ENCODE measurements at regions not wholly inside any gene's neighbourhood (a gene's known extent, or its start where the extent isn't known, plus 50 kb on each side); places are given as distances from the start of the nearest gene placed in this dataset.

DNA sequence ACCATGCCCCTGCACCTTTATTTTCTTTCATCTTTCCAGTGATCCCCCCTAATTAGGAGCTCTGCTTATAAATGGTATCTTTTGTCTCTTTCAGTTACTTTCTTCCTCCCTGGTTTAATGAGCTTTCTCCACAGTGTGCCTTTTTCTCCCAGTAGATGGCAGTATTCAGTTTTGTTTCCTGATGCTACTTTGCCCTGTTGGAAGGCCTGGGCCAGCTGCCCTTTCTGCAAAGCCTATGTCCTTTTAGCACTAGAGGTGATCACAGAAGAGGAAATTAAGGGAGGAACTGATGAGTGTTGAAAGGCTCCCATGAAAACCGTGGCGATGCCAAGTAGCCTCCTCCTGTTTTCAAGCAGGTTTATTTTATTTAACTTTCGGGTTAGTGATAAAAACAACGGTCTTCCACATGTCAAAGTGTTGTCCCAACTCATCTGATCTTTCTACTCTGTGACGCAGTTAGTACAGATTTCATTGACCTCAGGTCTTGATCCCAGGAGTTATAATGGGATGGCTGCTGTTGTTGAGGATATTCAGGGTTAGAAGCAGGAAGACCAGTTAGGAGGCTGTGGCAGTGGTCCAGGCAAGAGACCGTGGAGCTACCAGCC is 184.2 kb upstream of the BMP2 start:
- 44 to 53% methylated on average over 3 to 5 of the region's 6 CpGs for WGBS, 2 experiments (ENCODE audit: insufficient coverage in 2 of 2)
- Histone ChIP-seq H3K9me3 (ENCODE audit: control insufficient read depth, low read length) (no peaks in the 10 kb centered on the region), H3K4me1 (ENCODE audit: control insufficient read depth, insufficient read depth, low read length, poor library complexity, severe bottlenecking) (no peaks in the 10 kb centered on the region), H3K27ac (ENCODE audit: low read depth, low read length, severe bottlenecking) (no peak overlapping the region), H3K36me3 (ENCODE audit: control insufficient read depth, insufficient read depth, low read length) (no peaks in the 10 kb centered on the region), H3K4me3 (ENCODE audit: extremely low read depth, insufficient read depth, low read length, poor library complexity, severe bottlenecking) (no peak overlapping the region)

DNA sequence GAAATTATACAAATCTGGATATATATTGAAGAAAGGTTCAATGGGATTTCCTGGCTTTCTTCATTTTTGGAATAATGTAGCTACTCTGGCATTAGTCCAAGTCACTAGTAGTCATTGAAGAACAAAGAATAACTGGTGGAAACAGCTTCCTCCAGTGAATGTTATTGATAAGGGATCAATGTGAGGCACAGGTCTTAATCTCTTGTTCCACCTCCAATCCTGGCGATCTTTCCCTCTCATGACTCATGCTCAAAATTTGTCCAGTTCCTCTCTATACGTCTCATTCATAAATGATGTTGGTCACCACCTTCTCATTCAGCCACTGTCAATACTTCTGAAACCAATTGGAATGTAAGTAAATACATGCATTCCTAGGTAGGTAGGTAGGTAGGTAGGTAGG is 185.0 kb upstream of the BMP2 start:
- WGBS, 2 experiments (ENCODE audit: insufficient coverage in 2 of 2) = no CpG with 5 or more reads among the region's 2 CpGs
- H3K4me3 ChIP-seq (ENCODE audit: extremely low read depth, insufficient read depth, low read length, poor library complexity, severe bottlenecking) = no peak overlapping the region
- H3K9me3 ChIP-seq (ENCODE audit: control insufficient read depth, low read length) = no peaks in the 10 kb centered on the region
- no peak overlapping the region for H3K27ac ChIP-seq (ENCODE audit: low read depth, low read length, severe bottlenecking)
- no peaks in the 10 kb centered on the region for H3K36me3 ChIP-seq (ENCODE audit: control insufficient read depth, insufficient read depth, low read length)
- H3K4me1 ChIP-seq (ENCODE audit: control insufficient read depth, insufficient read depth, low read length, poor library complexity, severe bottlenecking) = peaks cover 1% of the 10 kb centered on the region

DNA sequence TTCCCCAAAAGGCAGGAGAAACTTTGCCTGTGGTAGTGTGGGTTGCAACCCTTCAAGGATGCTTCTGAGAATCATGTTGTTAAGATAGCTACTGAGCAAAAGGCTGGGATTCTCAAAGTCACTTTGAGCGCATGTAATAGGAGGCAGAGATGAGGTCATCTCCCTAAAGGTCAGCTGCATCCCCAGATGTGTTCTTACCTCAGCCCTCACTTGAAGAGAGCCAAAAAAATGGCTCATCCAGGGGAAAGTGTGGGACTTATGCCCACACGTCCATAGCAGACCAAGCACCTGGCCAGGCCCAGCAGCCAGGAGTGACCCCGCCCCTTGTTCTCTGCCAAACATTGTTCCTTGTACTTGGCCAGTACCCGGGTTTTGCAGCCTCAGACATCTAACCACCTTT is 187.0 kb upstream of the BMP2 start:
- H3K27ac ChIP-seq (ENCODE audit: low read depth, low read length, severe bottlenecking) = no peak overlapping the region
- no peaks in the 10 kb centered on the region for H3K36me3 ChIP-seq (ENCODE audit: control insufficient read depth, insufficient read depth, low read length)
- no peak overlapping the region for H3K4me3 ChIP-seq (ENCODE audit: extremely low read depth, insufficient read depth, low read length, poor library complexity, severe bottlenecking)
- 50 to 79% methylated on average over 1 to 4 of the region's 4 CpGs for WGBS, 2 experiments (ENCODE audit: insufficient coverage in 2 of 2)
- no peaks in the 10 kb centered on the region for H3K9me3 ChIP-seq (ENCODE audit: control insufficient read depth, low read length)
- peaks cover 19% of the 10 kb centered on the region for H3K4me1 ChIP-seq (ENCODE audit: control insufficient read depth, insufficient read depth, low read length, poor library complexity, severe bottlenecking)

DNA sequence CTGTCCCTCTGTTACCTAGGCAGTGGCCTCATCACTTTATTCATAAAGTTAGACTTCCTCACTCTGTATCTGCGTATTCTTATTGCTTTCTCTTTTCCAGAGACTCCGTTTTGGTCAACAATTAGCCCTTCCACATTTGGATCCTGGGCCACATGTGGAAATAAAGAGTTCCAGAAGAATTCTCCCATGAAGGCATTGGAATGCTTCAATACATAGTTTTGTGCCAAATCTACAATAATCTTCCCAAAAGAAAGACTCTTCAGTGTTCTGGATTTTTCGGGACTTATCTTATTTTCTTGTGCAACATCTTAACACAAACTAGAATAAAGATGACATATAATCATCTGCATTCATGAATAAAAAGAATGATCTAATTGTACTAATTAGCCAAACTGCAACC is 187.7 kb upstream of the BMP2 start:
- peaks cover 22% of the 10 kb centered on the region for H3K4me1 ChIP-seq (ENCODE audit: control insufficient read depth, insufficient read depth, low read length, poor library complexity, severe bottlenecking)
- H3K36me3 ChIP-seq (ENCODE audit: control insufficient read depth, insufficient read depth, low read length) = no peaks in the 10 kb centered on the region
- no peak overlapping the region for H3K4me3 ChIP-seq (ENCODE audit: extremely low read depth, insufficient read depth, low read length, poor library complexity, severe bottlenecking)
- H3K27ac ChIP-seq (ENCODE audit: low read depth, low read length, severe bottlenecking) = no peak overlapping the region
- 90 to 100% methylated on average over 1 to 2 of the region's 3 CpGs for WGBS, 2 experiments (ENCODE audit: insufficient coverage in 2 of 2)
- H3K9me3 ChIP-seq (ENCODE audit: control insufficient read depth, low read length) = no peaks in the 10 kb centered on the region

DNA sequence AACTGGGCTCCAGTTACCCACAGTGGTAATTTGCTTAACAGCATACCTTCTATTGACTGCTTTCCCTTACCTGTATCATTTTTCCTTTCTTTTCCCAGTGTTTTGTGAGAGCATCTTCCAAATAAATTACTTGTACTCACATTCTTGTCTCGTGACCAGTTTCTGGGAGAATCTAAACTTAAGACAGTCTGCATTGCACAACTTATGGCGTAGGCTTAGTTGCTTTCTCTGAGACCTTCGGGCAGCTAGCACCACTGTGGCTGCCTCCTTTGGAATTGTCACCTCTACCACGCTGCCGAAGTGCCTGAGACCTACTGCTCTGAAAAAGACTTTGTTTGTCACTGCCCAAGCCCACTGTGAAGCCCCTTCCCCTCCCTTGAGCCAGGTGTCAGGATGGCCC is 188.1 kb upstream of the BMP2 start:
- 89% methylated on average over 4 to 5 of the region's 5 CpGs for WGBS, 2 experiments (ENCODE audit: insufficient coverage in 2 of 2)
- peaks cover 22% of the 10 kb centered on the region for H3K4me1 ChIP-seq (ENCODE audit: control insufficient read depth, insufficient read depth, low read length, poor library complexity, severe bottlenecking)

DNA sequence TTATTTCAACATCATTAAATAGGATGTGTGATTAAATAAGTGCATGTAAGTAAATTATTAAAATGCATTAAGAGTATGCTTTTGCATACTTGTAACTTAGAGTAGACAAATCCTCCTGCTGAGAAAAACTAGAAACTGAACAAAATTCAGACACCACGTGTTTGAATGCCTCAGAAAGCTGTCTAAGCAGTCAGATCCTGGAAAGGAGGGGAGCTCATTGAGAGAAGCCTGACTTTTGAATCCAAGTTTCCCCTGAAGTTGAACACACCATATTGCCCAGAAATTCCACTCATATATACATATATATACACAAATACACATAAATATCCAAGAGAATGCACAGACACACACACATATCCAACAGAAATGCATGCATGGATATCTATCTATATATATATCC is 190.0 kb upstream of the BMP2 start:
- no peak overlapping the region for H3K4me3 ChIP-seq (ENCODE audit: extremely low read depth, insufficient read depth, low read length, poor library complexity, severe bottlenecking)
- no peak overlapping the region for H3K27ac ChIP-seq (ENCODE audit: low read depth, low read length, severe bottlenecking)
- no peaks in the 10 kb centered on the region for H3K36me3 ChIP-seq (ENCODE audit: control insufficient read depth, insufficient read depth, low read length)
- WGBS, 2 experiments (ENCODE audit: insufficient coverage in 2 of 2) = 75% methylated on average over 1 of the region's 1 CpG; no CpG with 5 or more reads in 1 of the 2 experiments
- peaks cover 22% of the 10 kb centered on the region for H3K4me1 ChIP-seq (ENCODE audit: control insufficient read depth, insufficient read depth, low read length, poor library complexity, severe bottlenecking)
- no peaks in the 10 kb centered on the region for H3K9me3 ChIP-seq (ENCODE audit: control insufficient read depth, low read length)

More for the DNA sequence above, 188.1 kb upstream of the BMP2 start:
- Histone ChIP-seq H3K27ac (ENCODE audit: low read depth, low read length, severe bottlenecking) (no peak overlapping the region), H3K4me3 (ENCODE audit: extremely low read depth, insufficient read depth, low read length, poor library complexity, severe bottlenecking) (no peak overlapping the region), H3K9me3 (ENCODE audit: control insufficient read depth, low read length) (no peaks in the 10 kb centered on the region), H3K36me3 (ENCODE audit: control insufficient read depth, insufficient read depth, low read length) (no peaks in the 10 kb centered on the region)

DNA sequence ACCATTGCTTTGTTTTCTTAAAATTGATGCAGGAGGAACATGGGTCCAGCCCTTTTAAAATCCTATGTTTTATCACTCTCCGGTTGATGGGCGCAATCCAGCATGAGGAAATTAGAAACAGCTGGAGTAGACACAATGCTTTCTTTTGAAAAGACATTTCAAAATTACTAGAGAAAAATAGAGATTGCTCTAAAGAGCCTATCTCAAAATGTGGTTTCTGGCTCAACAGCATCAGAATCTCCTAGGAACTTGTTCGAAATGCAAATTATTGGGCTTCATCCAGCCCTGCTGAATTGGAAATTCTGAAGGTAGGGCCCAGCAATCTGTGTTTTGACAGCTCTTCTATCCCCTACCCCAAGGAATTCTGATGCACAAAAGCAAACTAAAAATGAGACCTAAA is 190.8 kb upstream of the BMP2 start:
- no peaks in the 10 kb centered on the region for H3K9me3 ChIP-seq (ENCODE audit: control insufficient read depth, low read length)
- 100% methylated on average over 1 of the region's 3 CpGs; no CpG with 5 or more reads in 1 of the 2 experiments for WGBS, 2 experiments (ENCODE audit: insufficient coverage in 2 of 2)
- no peak overlapping the region for H3K27ac ChIP-seq (ENCODE audit: low read depth, low read length, severe bottlenecking)
- peaks cover 22% of the 10 kb centered on the region for H3K4me1 ChIP-seq (ENCODE audit: control insufficient read depth, insufficient read depth, low read length, poor library complexity, severe bottlenecking)
- H3K36me3 ChIP-seq (ENCODE audit: control insufficient read depth, insufficient read depth, low read length) = no peaks in the 10 kb centered on the region
- no peak overlapping the region for H3K4me3 ChIP-seq (ENCODE audit: extremely low read depth, insufficient read depth, low read length, poor library complexity, severe bottlenecking)

DNA sequence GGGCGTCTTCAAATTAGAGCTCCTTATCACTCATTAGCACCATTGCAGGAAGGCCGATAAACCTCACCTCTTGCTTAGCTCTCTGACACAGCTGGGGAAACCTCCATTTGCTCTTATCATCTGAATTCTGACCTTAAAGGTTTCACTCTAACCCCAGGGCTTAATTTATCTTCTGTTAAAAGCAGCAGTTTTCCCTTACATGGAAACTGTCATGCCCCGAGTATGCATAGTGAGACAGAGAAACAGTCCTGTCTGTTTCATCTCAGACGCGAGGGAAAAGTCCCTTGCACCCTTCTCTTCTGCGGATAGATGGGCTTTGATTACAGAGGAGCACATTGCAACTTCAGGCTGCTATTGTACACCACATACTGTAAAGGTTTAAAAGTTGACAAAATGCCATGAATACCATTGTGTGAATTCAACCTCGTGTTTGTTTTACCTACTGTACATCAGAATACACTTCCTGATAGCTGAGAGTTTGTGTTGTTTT is 191.5 kb upstream of the BMP2 start:
- H3K4me3 ChIP-seq (ENCODE audit: extremely low read depth, insufficient read depth, low read length, poor library complexity, severe bottlenecking) = no peak overlapping the region
- no peaks in the 10 kb centered on the region for H3K9me3 ChIP-seq (ENCODE audit: control insufficient read depth, low read length)
- H3K36me3 ChIP-seq (ENCODE audit: control insufficient read depth, insufficient read depth, low read length) = no peaks in the 10 kb centered on the region
- peak overlapping the region; percentile 30 for H3K27ac ChIP-seq (ENCODE audit: low read depth, low read length, severe bottlenecking)
- peaks cover 22% of the 10 kb centered on the region for H3K4me1 ChIP-seq (ENCODE audit: control insufficient read depth, insufficient read depth, low read length, poor library complexity, severe bottlenecking)
- WGBS, 2 experiments (ENCODE audit: insufficient coverage in 2 of 2) = 37 to 43% methylated on average over 5 of the region's 7 CpGs

DNA sequence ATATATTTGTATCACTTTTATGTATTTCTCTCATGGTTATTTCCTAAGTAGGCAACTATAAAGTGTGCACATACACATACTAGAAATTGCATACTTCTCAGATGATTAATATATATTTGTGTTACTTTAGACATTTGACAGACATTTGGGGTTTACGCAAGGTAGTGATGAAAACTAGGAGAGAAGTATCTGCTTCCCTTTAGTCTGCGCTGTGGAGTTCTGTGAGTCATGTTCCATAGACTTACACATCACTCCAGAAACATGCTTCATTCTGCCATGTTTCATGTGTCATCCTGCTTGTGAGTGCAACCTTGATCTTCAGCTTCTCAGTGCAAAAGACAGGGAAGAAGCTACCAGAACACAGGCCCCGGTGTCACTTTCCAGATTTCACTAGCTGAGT is 200.7 kb upstream of the BMP2 start:
- H3K27ac ChIP-seq (ENCODE audit: low read depth, low read length, severe bottlenecking) = no peak overlapping the region
- no CpG with 5 or more reads among the region's 3 CpGs for WGBS, 2 experiments (ENCODE audit: insufficient coverage in 2 of 2)

DNA sequence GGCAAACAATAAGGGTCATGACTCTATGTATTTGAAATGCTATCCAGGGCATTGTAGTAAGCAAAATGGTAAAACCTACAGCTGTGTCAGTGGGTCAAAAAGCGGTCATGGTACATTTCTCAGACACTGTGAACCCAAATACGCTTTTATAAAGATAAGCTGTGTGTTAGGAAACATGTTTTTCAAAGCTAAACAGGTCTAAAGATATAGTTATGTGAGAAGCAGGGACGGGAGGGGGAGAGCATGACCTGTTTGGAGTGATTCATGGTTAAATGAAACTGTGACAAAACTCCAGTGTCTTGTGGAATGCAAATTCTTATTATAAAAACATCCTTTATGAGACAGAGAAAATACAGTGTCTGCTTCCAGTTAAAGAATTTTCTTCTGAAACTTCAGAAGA is 205.4 kb upstream of the BMP2 start:
- H3K4me1 ChIP-seq (ENCODE audit: control insufficient read depth, insufficient read depth, low read length, poor library complexity, severe bottlenecking) = peaks cover 5% of the 10 kb centered on the region
- H3K27ac ChIP-seq (ENCODE audit: low read depth, low read length, severe bottlenecking) = no peak overlapping the region
- no peak overlapping the region for H3K4me3 ChIP-seq (ENCODE audit: extremely low read depth, insufficient read depth, low read length, poor library complexity, severe bottlenecking)
- whole genome bisulfite sequencing, 2 experiments (ENCODE audit: insufficient coverage in 2 of 2) = 94 to 100% methylated on average over 2 of the region's 3 CpGs
- H3K36me3 ChIP-seq (ENCODE audit: control insufficient read depth, insufficient read depth, low read length) = no peaks in the 10 kb centered on the region
- H3K9me3 ChIP-seq (ENCODE audit: control insufficient read depth, low read length) = no peaks in the 10 kb centered on the region

More for the DNA sequence above, 200.7 kb upstream of the BMP2 start:
- no peak overlapping the region for H3K4me3 ChIP-seq (ENCODE audit: extremely low read depth, insufficient read depth, low read length, poor library complexity, severe bottlenecking)
- no peaks in the 10 kb centered on the region for H3K36me3 ChIP-seq (ENCODE audit: control insufficient read depth, insufficient read depth, low read length)
- H3K4me1 ChIP-seq (ENCODE audit: control insufficient read depth, insufficient read depth, low read length, poor library complexity, severe bottlenecking) = peaks cover 5% of the 10 kb centered on the region
- no peaks in the 10 kb centered on the region for H3K9me3 ChIP-seq (ENCODE audit: control insufficient read depth, low read length)

DNA sequence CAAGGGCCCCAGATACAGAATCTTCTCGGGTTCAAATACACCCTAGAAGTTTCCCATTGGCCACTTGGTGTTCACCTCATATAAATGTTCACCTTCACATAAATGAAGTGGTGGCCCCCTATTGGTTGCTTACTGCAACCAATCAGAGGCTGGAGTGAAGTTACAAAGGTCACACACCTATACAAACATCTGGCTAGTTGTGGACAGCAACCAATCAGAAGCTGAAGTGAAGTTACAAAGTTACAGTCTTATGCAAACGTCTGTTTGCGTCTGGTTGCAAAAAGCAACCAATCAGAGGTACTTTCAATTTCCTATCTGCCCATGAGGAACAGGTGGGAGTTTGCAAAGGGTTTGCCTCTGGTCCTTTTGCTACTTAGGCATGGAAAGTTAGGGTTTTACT is 206.5 kb upstream of the BMP2 start:
- Histone ChIP-seq H3K4me1 (ENCODE audit: control insufficient read depth, insufficient read depth, low read length, poor library complexity, severe bottlenecking) (peaks cover 5% of the 10 kb centered on the region), H3K4me3 (ENCODE audit: extremely low read depth, insufficient read depth, low read length, poor library complexity, severe bottlenecking) (no peak overlapping the region), H3K9me3 (ENCODE audit: control insufficient read depth, low read length) (no peaks in the 10 kb centered on the region), H3K27ac (ENCODE audit: low read depth, low read length, severe bottlenecking) (no peak overlapping the region), H3K36me3 (ENCODE audit: control insufficient read depth, insufficient read depth, low read length) (no peaks in the 10 kb centered on the region)
- WGBS, 2 experiments (ENCODE audit: insufficient coverage in 2 of 2) = 85 to 92% methylated on average over 3 of the region's 3 CpGs

Measured in mesodermal cell (in vitro differentiated cells).